ENCODE measurements at regions not wholly inside any gene's neighbourhood (a gene's known extent, or its start where the extent isn't known, plus 50 kb on each side); places are given as distances from the start of the nearest gene placed in this dataset.
"Not testable (repeated sequence)": the region's sequence is repeated elsewhere in the genome, so short reads cannot be mapped to it uniquely, and the experiment has no call there.

GRCh38 chr10:56298941-56299340 lies 62.1 kb downstream of the ZWINT start:
- DNase-seq, result no peak

GRCh38 chr10:56296618-56297017 lies 64.4 kb downstream of the ZWINT start:
- no peak for DNase-seq

GRCh38 chr10:56288403-56288802 lies 72.7 kb downstream of the ZWINT start:
- DNase-seq, result no peak

- no peak for DNase-seq
Observed at GRCh38 chr10:56286096-56286495, 75.0 kb downstream of the ZWINT start.

GRCh38 chr10:56279270-56279669 lies 81.8 kb downstream of the ZWINT start:
- no peak for DNase-seq

GRCh38 chr10:56269181-56269580 lies 91.9 kb downstream of the ZWINT start:
- no peak for DNase-seq

GRCh38 chr10:56266120-56266519 lies 94.9 kb downstream of the ZWINT start:
- DNase-seq, result no peak

GRCh38 chr10:56258991-56259390 lies 102.1 kb downstream of the ZWINT start:
- no peak for DNase-seq

- no peak for DNase-seq
Observed at GRCh38 chr10:56258378-56258777, 102.7 kb downstream of the ZWINT start.

- no peak for DNase-seq
Observed at GRCh38 chr10:56255298-56255697, 105.8 kb downstream of the ZWINT start.

- DNase-seq, result no peak
Observed at GRCh38 chr10:56240471-56240870, 120.6 kb downstream of the ZWINT start.

- no peak for DNase-seq
Observed at GRCh38 chr10:56231436-56231835, 129.6 kb downstream of the ZWINT start.

GRCh38 chr10:56222237-56222636 lies 138.8 kb downstream of the ZWINT start:
- DNase-seq, result no peak

- no peak for DNase-seq
Observed at GRCh38 chr10:56212951-56213350, 148.1 kb downstream of the ZWINT start.

- DNase-seq, result no peak
Observed at GRCh38 chr10:56181607-56182006, 179.5 kb downstream of the ZWINT start.

- no peak for DNase-seq
Observed at GRCh38 chr10:56178210-56178609, 182.8 kb downstream of the ZWINT start.

GRCh38 chr10:56155091-56155513 lies 206.0 kb downstream of the ZWINT start:
- DNase-seq, result not testable (repeated sequence)

GRCh38 chr10:56146806-56147205 lies 214.3 kb downstream of the ZWINT start:
- DNase-seq, result no peak

- no peak for DNase-seq
Observed at GRCh38 chr10:56142092-56142728, 218.8 kb downstream of the ZWINT start.

- DNase-seq, result no peak
Observed at GRCh38 chr10:56139405-56139804, 221.7 kb downstream of the ZWINT start.

GRCh38 chr10:56135828-56136227 lies 225.2 kb downstream of the ZWINT start:
- no peak for DNase-seq

- no peak for DNase-seq
Observed at GRCh38 chr10:56123247-56123646, 237.8 kb downstream of the ZWINT start.

- no peak for DNase-seq
Observed at GRCh38 chr10:56116684-56117083, 244.4 kb downstream of the ZWINT start.

GRCh38 chr10:56109454-56109853 lies 251.6 kb downstream of the ZWINT start:
- DNase-seq, result no peak

GRCh38 chr10:56104923-56105322 lies 256.1 kb downstream of the ZWINT start:
- DNase-seq, result no peak

Data from stimulated activated CD4-positive, alpha-beta T cell treated with anti-CD3 and anti-CD28 coated beads, Interleukin-2, amount 100 ng/mL, for 48 hours (primary cell).